IMR-90 (cell line): ENCODE measurements at regions not wholly inside any gene's neighbourhood (a gene's known extent, or its start where the extent isn't known, plus 50 kb on each side); places are given as distances from the start of the nearest gene placed in this dataset.
"Not testable (repeated sequence)": the region's sequence is repeated elsewhere in the genome, so short reads cannot be mapped to it uniquely, and the experiment has no call there.

Experiments used
- ATAC-seq: fragments of 200-7000 bp; cut with Tn5 transposase; 2 replicates; pipeline ENCODE4 v1.9.1; 2020; ENCODE audit warnings: low read depth, mild to moderate bottlenecking, moderate library complexity
- BruUV-seq: library from RNA; stranded (reverse); fragments of 400-500 nt; replicated peaks from 2 replicates; lab custom pipeline; 2021; lab: Mats Ljungman, UMichigan
- CTCF ChIA-PET: fragments of 300-600 bp; formaldehyde crosslinking; extraction: SDS; loops from one replicate; lab custom pipeline; 2021; ENCODE audit warnings: antibody characterized with exemption; lab: Yijun Ruan, JAX
- POLR2A ChIA-PET: fragments of 300-600 bp; sonication (Branson Sonifier 250); formaldehyde crosslinking; loops from one replicate; lab custom pipeline; 2022; ENCODE audit warnings: antibody characterized with exemption; ENCODE audit not compliant: unreplicated experiment; lab: Charles Lee
- DNase-seq: peaks from one replicate; pipeline ENCODE4 v3.0.0; 2013
- H2AFZ ChIP-seq: replicated peaks from 2 replicates; pipeline ENCODE3; 2013; ENCODE audit warnings: low read length, mild to moderate bottlenecking; ENCODE audit not compliant: poor library complexity
- H2AK5ac ChIP-seq: 2 replicates; pipeline ENCODE4 v1.6.1; 2013; ENCODE audit warnings: low read depth, low read length, inconsistent platforms
- H2AK9ac ChIP-seq: replicated peaks from 2 replicates; pipeline ENCODE3; 2013; ENCODE audit warnings: mild to moderate bottlenecking, low read depth, low read length, moderate library complexity; ENCODE audit not compliant: poor library complexity
- H2BK120ac ChIP-seq: 2 replicates; pipeline ENCODE4 v1.6.1; 2013; ENCODE audit warnings: low read depth, low read length, inconsistent platforms
- H2BK15ac ChIP-seq: 3 replicates; pipeline ENCODE4 v1.6.1; 2013; ENCODE audit warnings: low read depth, low read length, inconsistent platforms
- H2BK20ac ChIP-seq: 2 replicates; pipeline ENCODE4 v1.6.1; 2013; ENCODE audit warnings: low read depth, mild to moderate bottlenecking, inconsistent platforms, low read length, moderate library complexity
- H2BK5ac ChIP-seq: 2 replicates; pipeline ENCODE4 v1.6.1; 2013; ENCODE audit warnings: mild to moderate bottlenecking, low read depth, low read length, inconsistent platforms; ENCODE audit not compliant: poor library complexity, severe bottlenecking
- H3K14ac ChIP-seq: replicated peaks from 2 replicates; pipeline ENCODE4 v1.6.1; 2013; ENCODE audit warnings: low read depth, low read length, inconsistent platforms
- H3K18ac ChIP-seq: 2 replicates; pipeline ENCODE4 v1.6.1; 2013; ENCODE audit warnings: low read depth, low read length, control low read depth
- H3K23ac ChIP-seq: 2 replicates; pipeline ENCODE4 v1.6.1; 2013; ENCODE audit warnings: low read depth, low read length, inconsistent platforms
- H3K27ac ChIP-seq: 2 replicates; pipeline ENCODE4 v1.5.1; 2013; ENCODE audit warnings: mild to moderate bottlenecking, control low read depth, low read length; ENCODE audit not compliant: insufficient read depth
- H3K27me3 ChIP-seq: 2 replicates; pipeline ENCODE4 v1.6.1; 2013; ENCODE audit warnings: low read length; ENCODE audit not compliant: control insufficient read depth, insufficient read depth
- H3K36me3 ChIP-seq: 2 replicates; pipeline ENCODE4 v1.6.1; 2013; ENCODE audit warnings: low read length, mixed read lengths; ENCODE audit not compliant: control insufficient read depth, insufficient read depth
- H3K4ac ChIP-seq: 2 replicates; pipeline ENCODE4 v1.6.1; 2013; ENCODE audit warnings: low read depth, low read length, inconsistent platforms
- H3K4me1 ChIP-seq: 2 replicates; pipeline ENCODE4 v1.6.1; 2013; ENCODE audit warnings: low read length, mixed read lengths; ENCODE audit not compliant: control insufficient read depth, insufficient read depth
- H3K4me2 ChIP-seq: 2 replicates; pipeline ENCODE4 v1.6.1; 2013; ENCODE audit warnings: low read depth, mild to moderate bottlenecking, control low read depth, low read length, moderate library complexity
- H3K4me3 ChIP-seq: 2 replicates; pipeline ENCODE4 v1.5.1; 2013; ENCODE audit warnings: low read depth, mild to moderate bottlenecking, control low read depth, low read length, moderate library complexity; ENCODE audit not compliant: insufficient read depth
- H3K56ac ChIP-seq: 2 replicates; pipeline ENCODE4 v1.6.1; 2013; ENCODE audit warnings: low read length, inconsistent platforms; ENCODE audit not compliant: insufficient read depth; ENCODE audit errors: extremely low read depth
- H3K79me1 ChIP-seq, 2 experiments: 2 replicates each; pipeline ENCODE4 v1.6.1; 2013; ENCODE audit warnings: low read length in 2 of 2, inconsistent platforms in 1 of 2, low read depth in 1 of 2
- H3K9ac ChIP-seq: 2 replicates; pipeline ENCODE4 v1.6.1; 2013; ENCODE audit warnings: low read depth, low read length, control low read depth
- H3K9me1 ChIP-seq: 2 replicates; pipeline ENCODE4 v1.6.1; 2013; ENCODE audit warnings: low read length, inconsistent platforms; ENCODE audit not compliant: insufficient read depth
- H3K9me3 ChIP-seq: 2 replicates; pipeline ENCODE4 v1.6.1; 2013; ENCODE audit warnings: low read length; ENCODE audit not compliant: control insufficient read depth, insufficient read depth
- H4K20me1 ChIP-seq: 2 replicates; pipeline ENCODE4 v1.6.1; 2013; ENCODE audit warnings: low read length, inconsistent platforms; ENCODE audit not compliant: insufficient read depth
- H4K5ac ChIP-seq: 2 replicates; pipeline ENCODE4 v1.6.1; 2013; ENCODE audit warnings: mild to moderate bottlenecking, low read depth, low read length, control low read depth
- H4K8ac ChIP-seq, 2 experiments: 2 replicates each; pipeline ENCODE4 v1.6.1; 2013; ENCODE audit warnings: low read depth in 2 of 2, low read length in 2 of 2, control low read depth in 1 of 2, inconsistent platforms in 1 of 2
- H4K91ac ChIP-seq: 2 replicates; pipeline ENCODE4 v1.6.1; 2013; ENCODE audit warnings: low read depth, low read length, inconsistent platforms; ENCODE audit not compliant: insufficient read depth
- WGBS, 2 experiments: methylation state at CpG; one replicate each; pipeline versions ENCODE4 v1.1.5 to v1.1.7; 2013; ENCODE audit warnings: missing lambda C conversion rate in 2 of 2; ENCODE audit not compliant: insufficient read length in 1 of 2; ENCODE audit errors: extremely low coverage in 2 of 2; 5-methylcytosine and 5-hydroxymethylcytosine counted together
- dilution Hi-C: fragments of 300-500 bp; cut with HindIII; formaldehyde crosslinking; loops from one replicate; pipeline ENCODE4 v1.14.3; 2018; ENCODE audit warnings: low sequenced_read_pairs; ENCODE audit not compliant: unreplicated experiment
- in situ Hi-C: fragments of 300-500 bp; cut with MboI; formaldehyde crosslinking; loops from 3 replicates; pipeline ENCODE4 v1.14.3; 2019; ENCODE audit warnings: low sequenced_read_pairs, inconsistent platforms, mixed read lengths
- intact Hi-C: fragments of 100-400 bp; cut with micrococcal nuclease; formaldehyde crosslinking; loops from 2 replicates; pipeline ENCODE4 v1.10.0; 2022

DNA sequence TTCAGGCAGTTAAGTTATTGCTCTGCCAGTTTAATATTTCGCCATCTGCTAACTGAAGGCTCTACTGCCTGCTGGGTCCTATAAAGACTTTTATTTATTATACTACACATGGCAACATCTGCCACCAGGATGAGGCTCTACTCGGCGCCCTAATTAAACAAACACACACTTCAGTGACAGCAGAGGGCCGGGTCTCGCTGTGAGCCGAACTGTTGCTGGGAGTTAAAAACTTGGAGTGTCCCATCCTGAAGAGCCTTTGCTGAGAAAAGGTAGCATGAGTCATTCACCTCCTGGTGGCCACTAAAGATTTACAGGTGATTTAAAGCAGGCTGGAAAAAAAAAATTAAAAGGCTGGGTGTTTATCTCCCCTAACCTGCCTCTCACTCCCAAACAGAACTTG lies 183.7 kb downstream of the NPIPA8 start:
- dilution Hi-C loops, H2BK20ac ChIP-seq, H3K79me1 ChIP-seq, H3K9me1 ChIP-seq, H3K4me1 ChIP-seq, H3K23ac ChIP-seq, H2AK5ac ChIP-seq, H2BK15ac ChIP-seq, H3K14ac ChIP-seq, H2AFZ ChIP-seq, ATAC-seq, BruUV-seq, H3K56ac ChIP-seq, H2AK9ac ChIP-seq, in situ Hi-C loops, H3K36me3 ChIP-seq, DNase-seq, H4K20me1 ChIP-seq, H3K4me3 ChIP-seq, H3K4ac ChIP-seq, H4K91ac ChIP-seq, intact Hi-C loops, CTCF ChIA-PET, H4K5ac ChIP-seq, POLR2A ChIA-PET, H2BK5ac ChIP-seq, H3K9me3 ChIP-seq, H3K4me2 ChIP-seq, H2BK120ac ChIP-seq, H4K8ac ChIP-seq, H3K18ac ChIP-seq, H3K9ac ChIP-seq, H3K27ac ChIP-seq, H3K27me3 ChIP-seq: not testable (repeated sequence)
- WGBS, 2 experiments: no CpG with 5 or more reads among the region's 6 CpGs

GRCh38 chr16:18148132-18148531 lies 188.4 kb downstream of the NPIPA8 start:
- H3K79me1 ChIP-seq, H3K27ac ChIP-seq, H2AK5ac ChIP-seq, H3K27me3 ChIP-seq, H3K56ac ChIP-seq, H3K36me3 ChIP-seq, H3K23ac ChIP-seq, H2AK9ac ChIP-seq, intact Hi-C loops, H3K14ac ChIP-seq, ATAC-seq, H3K9me1 ChIP-seq, H2AFZ ChIP-seq, H2BK20ac ChIP-seq, dilution Hi-C loops, BruUV-seq, DNase-seq, H3K4me2 ChIP-seq, H2BK120ac ChIP-seq, H3K4me3 ChIP-seq, H4K20me1 ChIP-seq, CTCF ChIA-PET, H3K9me3 ChIP-seq, H2BK5ac ChIP-seq, H4K8ac ChIP-seq, in situ Hi-C loops, H4K91ac ChIP-seq, POLR2A ChIA-PET, H3K4me1 ChIP-seq, H4K5ac ChIP-seq, H2BK15ac ChIP-seq, H3K4ac ChIP-seq, H3K18ac ChIP-seq, H3K9ac ChIP-seq: not testable (repeated sequence)
- no CpG with 5 or more reads among the region's 5 CpGs for WGBS, 2 experiments
